HG03469 (cell line): ENCODE measurements at regions not wholly inside any gene's neighbourhood (a gene's known extent, or its start where the extent isn't known, plus 50 kb on each side); places are given as distances from the start of the nearest gene placed in this dataset.

Experiments
- ATAC-seq: cut with Tn5 transposase; IDR thresholded peaks from one replicate; pipeline ENCODE4 v1.9.1; 2021; ENCODE audit warnings: mild to moderate bottlenecking, moderate library complexity, moderate number of reproducible peaks; ENCODE audit not compliant: unreplicated experiment

- no peak for ATAC-seq
Measured at GRCh38 chr13:84927442-84928169, 871.6 kb downstream of the SLITRK6 start.

GRCh38 chr13:84925443-84925842 lies 873.8 kb downstream of the SLITRK6 start:
- ATAC-seq: no peak

GRCh38 chr13:84923831-84924230 lies 875.4 kb downstream of the SLITRK6 start:
- ATAC-seq: no peak

- no peak for ATAC-seq
Measured at GRCh38 chr13:84917252-84917878, 881.9 kb downstream of the SLITRK6 start.

- no peak for ATAC-seq
Measured at GRCh38 chr13:84912720-84913119, 886.5 kb downstream of the SLITRK6 start.

- ATAC-seq: no peak
Measured at GRCh38 chr13:84910423-84910822, 888.8 kb downstream of the SLITRK6 start.

- no peak for ATAC-seq
Measured at GRCh38 chr13:84903391-84903790, 895.8 kb downstream of the SLITRK6 start.

- ATAC-seq: no peak
Measured at GRCh38 chr13:84902243-84902642, 897.0 kb downstream of the SLITRK6 start.

GRCh38 chr13:84896128-84896527 lies 903.1 kb downstream of the SLITRK6 start:
- ATAC-seq: peak; percentile 50

- no peak for ATAC-seq
Measured at GRCh38 chr13:84894749-84895148, 904.5 kb downstream of the SLITRK6 start.

GRCh38 chr13:84885868-84886267 lies 913.4 kb downstream of the SLITRK6 start:
- ATAC-seq: no peak

GRCh38 chr13:84873951-84874350 lies 925.3 kb downstream of the SLITRK6 start:
- no peak for ATAC-seq

GRCh38 chr13:84870190-84870589 lies 929.0 kb downstream of the SLITRK6 start:
- ATAC-seq: no peak

- no peak for ATAC-seq
Measured at GRCh38 chr13:84867246-84867645, 932.0 kb downstream of the SLITRK6 start.

GRCh38 chr13:84865783-84866221 lies 933.4 kb downstream of the SLITRK6 start:
- ATAC-seq: no peak

GRCh38 chr13:84864341-84864740 lies 934.9 kb downstream of the SLITRK6 start:
- ATAC-seq: no peak

GRCh38 chr13:84847107-84847506 lies 952.1 kb downstream of the SLITRK6 start:
- no peak for ATAC-seq

- no peak for ATAC-seq
Measured at GRCh38 chr13:84845907-84846619, 953.2 kb downstream of the SLITRK6 start.

- no peak for ATAC-seq
Measured at GRCh38 chr13:84844473-84844872, 954.7 kb downstream of the SLITRK6 start.

- ATAC-seq: no peak
Measured at GRCh38 chr13:84843368-84843767, 955.9 kb downstream of the SLITRK6 start.

- no peak for ATAC-seq
Measured at GRCh38 chr13:84834201-84834600, 951.9 kb upstream of the SLITRK1 start.
